Gastroesophageal sphincter (tissue), 4 donors: ENCODE measurements at regions not wholly inside any gene's neighbourhood (a gene's known extent, or its start where the extent isn't known, plus 50 kb on each side); places are given as distances from the start of the nearest gene placed in this dataset.
"Not testable (repeated sequence)": the region's sequence is repeated elsewhere in the genome, so short reads cannot be mapped to it uniquely, and the experiment has no call there.

Experiments used
- ATAC-seq: fragments of 150-250 bp; one replicate; pipeline ENCODE4 v1.9.1; 2016; ENCODE audit warnings: mild to moderate bottlenecking, moderate library complexity
- H3K27ac ChIP-seq, 4 donors: fragments of 200-600 bp; sonication (generic) in 3 of 4; 1 replicate in 3 of 4; 2 replicates in 1 of 4; pipeline ENCODE4 v1.5.1; 2016 to 2019
- H3K27me3 ChIP-seq: fragments of 200-600 bp; sonication (generic); one replicate; pipeline ENCODE4 v1.5.1; 2019
- H3K36me3 ChIP-seq, 2 donors: fragments of 200-600 bp; sonication (generic); one replicate each; pipeline ENCODE4 v1.5.1; 2019; ENCODE audit warnings: control low read depth in 1 of 2
- H3K4me1 ChIP-seq, 3 donors: fragments of 200-600 bp; sonication (generic); 1 replicate in 2 of 3; 2 replicates in 1 of 3; pipeline ENCODE4 v1.5.1; 2016 to 2019; ENCODE audit warnings: control low read depth in 2 of 3
- H3K4me3 ChIP-seq, 2 donors: fragments of 200-600 bp; sonication (generic); one replicate each; pipeline ENCODE4 v1.5.1; 2019; ENCODE audit warnings: mild to moderate bottlenecking in 1 of 2, moderate library complexity in 1 of 2
- H3K9me3 ChIP-seq, 3 donors: fragments of 200-600 bp; sonication (generic); one replicate each; pipeline ENCODE4 v1.5.1; 2017 to 2019; ENCODE audit warnings: control low read depth in 2 of 3
- CTCF ChIP-seq, 4 experiments: fragments of 200-600 bp in 2 of 4; fragments of 450-650 bp in 2 of 4; sonication (generic) in 1 of 4; IDR thresholded peaks; one replicate each; pipeline ENCODE4 v1.5.1; 2017 to 2019; ENCODE audit warnings: antibody characterized with exemption in 4 of 4, mild to moderate bottlenecking in 2 of 4, moderate library complexity in 2 of 4
- EP300 ChIP-seq: sonication (generic); formaldehyde crosslinking; IDR thresholded peaks from one replicate; pipeline ENCODE4 v1.6.1; 2017; ENCODE audit warnings: antibody characterized with exemption, mild to moderate bottlenecking
- POLR2A ChIP-seq, 2 donors: fragments of 450-650 bp; IDR thresholded peaks; one replicate each; pipeline ENCODE4 v1.6.1; 2017; ENCODE audit warnings: antibody characterized with exemption in 2 of 2, mild to moderate bottlenecking in 2 of 2, moderate library complexity in 1 of 2
- POLR2AphosphoS5 ChIP-seq: sonication (generic); formaldehyde crosslinking; IDR thresholded peaks from one replicate; pipeline ENCODE4 v1.6.1; 2017; ENCODE audit warnings: antibody characterized with exemption
- WGBS, 2 donors: methylation state at CpG; one replicate each; pipeline ENCODE4 v1.1.5; 2018; ENCODE audit warnings: low coverage in 1 of 2; 5-methylcytosine and 5-hydroxymethylcytosine counted together

GRCh38 chr6:14549304-14549770 is 431.8 kb downstream of the CD83 start:
- no peaks in the 10 kb centered on the region for H3K9me3 ChIP-seq
- H3K4me3 ChIP-seq: no peak overlapping the region
- H3K4me1 ChIP-seq: no peaks in the 10 kb centered on the region
- no peaks in the 10 kb centered on the region for H3K27me3 ChIP-seq
- no peak for ATAC-seq
- WGBS, 2 donors: 63 to 71% methylated on average over 1 to 3 of the region's 6 CpGs
- no peak overlapping the region for H3K27ac ChIP-seq
- no peaks in the 10 kb centered on the region for H3K36me3 ChIP-seq
- no peak for TF ChIP-seq POLR2AphosphoS5
- TF ChIP-seq POLR2A (IDR thresholded peaks at IDR 0.05): no peak
- TF ChIP-seq EP300: no peak
- no peak for TF ChIP-seq CTCF (IDR thresholded peaks at IDR 0.05)

- no peak overlapping the region for H3K27ac ChIP-seq
- TF ChIP-seq POLR2A (IDR thresholded peaks at IDR 0.05) (no peak), CTCF (IDR thresholded peaks at IDR 0.05) (no peak), EP300 (no peak), POLR2AphosphoS5 (no peak)
- no peaks in the 10 kb centered on the region for H3K4me1 ChIP-seq
- H3K4me3 ChIP-seq: no peak overlapping the region
- no peaks in the 10 kb centered on the region for H3K9me3 ChIP-seq
- H3K36me3 ChIP-seq: no peaks in the 10 kb centered on the region
- ATAC-seq: no peak
- 90 to 94% methylated on average over 3 of the region's 3 CpGs for WGBS, 2 donors
- no peaks in the 10 kb centered on the region for H3K27me3 ChIP-seq
Measured at GRCh38 chr6:14549871-14550270, 432.3 kb downstream of the CD83 start.

GRCh38 chr6:14550410-14550809 is 432.8 kb downstream of the CD83 start:
- no peaks in the 10 kb centered on the region for H3K27me3 ChIP-seq
- H3K9me3 ChIP-seq: no peaks in the 10 kb centered on the region
- TF ChIP-seq POLR2A (IDR thresholded peaks at IDR 0.05): no peak
- TF ChIP-seq EP300: no peak
- TF ChIP-seq POLR2AphosphoS5: no peak
- TF ChIP-seq CTCF (IDR thresholded peaks at IDR 0.05): no peak
- no peak for ATAC-seq
- H3K36me3 ChIP-seq: no peaks in the 10 kb centered on the region
- no peak overlapping the region for H3K4me3 ChIP-seq
- H3K4me1 ChIP-seq: no peaks in the 10 kb centered on the region
- WGBS, 2 donors: 93 to 95% methylated on average over 3 of the region's 3 CpGs
- H3K27ac ChIP-seq: no peak overlapping the region

- no peaks in the 10 kb centered on the region for H3K9me3 ChIP-seq
- no peaks in the 10 kb centered on the region for H3K36me3 ChIP-seq
- H3K27ac ChIP-seq: no peak overlapping the region
- TF ChIP-seq POLR2AphosphoS5 (no peak), EP300 (no peak), CTCF (IDR thresholded peaks at IDR 0.05) (no peak), POLR2A (IDR thresholded peaks at IDR 0.05) (no peak)
- no peak overlapping the region for H3K4me3 ChIP-seq
- WGBS, 2 donors: 42 to 74% methylated on average over 3 of the region's 3 CpGs
- peak; percentile 34 for ATAC-seq
- H3K4me1 ChIP-seq: no peaks in the 10 kb centered on the region
- H3K27me3 ChIP-seq: no peaks in the 10 kb centered on the region
Measured at GRCh38 chr6:14550822-14551221, 433.2 kb downstream of the CD83 start.

- ATAC-seq, H3K27me3 ChIP-seq, H3K9me3 ChIP-seq, H3K36me3 ChIP-seq, H3K4me1 ChIP-seq, H3K4me3 ChIP-seq, H3K27ac ChIP-seq: not testable (repeated sequence)
- 90% methylated on average over 2 to 6 of the region's 8 CpGs for WGBS, 2 donors
Measured at GRCh38 chr6:14551601-14552000, 434.0 kb downstream of the CD83 start.

GRCh38 chr6:14552891-14553290 is 435.3 kb downstream of the CD83 start:
- no peak overlapping the region for H3K27ac ChIP-seq
- 88 to 93% methylated on average over 3 to 4 of the region's 5 CpGs for WGBS, 2 donors
- no peaks in the 10 kb centered on the region for H3K27me3 ChIP-seq
- TF ChIP-seq EP300: no peak
- no peak for TF ChIP-seq CTCF (IDR thresholded peaks at IDR 0.05)
- TF ChIP-seq POLR2AphosphoS5: no peak
- no peaks in the 10 kb centered on the region for H3K4me1 ChIP-seq
- H3K9me3 ChIP-seq: no peaks in the 10 kb centered on the region
- no peak overlapping the region for H3K4me3 ChIP-seq
- no peak for ATAC-seq
- no peaks in the 10 kb centered on the region for H3K36me3 ChIP-seq
